Vagina (tissue), 2 donors: ENCODE measurements at regions not wholly inside any gene's neighbourhood (a gene's known extent, or its start where the extent isn't known, plus 50 kb on each side); places are given as distances from the start of the nearest gene placed in this dataset.

Source experiments
- CTCF ChIP-seq, 3 experiments: fragments of 450-650 bp in 2 of 3; fragments of 200-600 bp in 1 of 3; sonication (generic) in 1 of 3; IDR thresholded peaks; one replicate each; pipeline ENCODE4 v1.5.1; 2017 to 2019; ENCODE audit warnings: antibody characterized with exemption in 3 of 3, mild to moderate bottlenecking in 2 of 3, moderate library complexity in 2 of 3
- POLR2A ChIP-seq, 2 donors: fragments of 450-650 bp; IDR thresholded peaks; one replicate each; pipeline ENCODE4 v1.6.1; 2017; ENCODE audit warnings: antibody characterized with exemption in 2 of 2, mild to moderate bottlenecking in 2 of 2, moderate library complexity in 2 of 2
- POLR2AphosphoS5 ChIP-seq, 2 donors: sonication (generic); formaldehyde crosslinking; IDR thresholded peaks; one replicate each; pipeline ENCODE4 v1.9.0; 2017; ENCODE audit warnings: antibody characterized with exemption in 2 of 2, mild to moderate bottlenecking in 2 of 2, low read depth in 1 of 2; ENCODE audit not compliant: insufficient read depth in 1 of 2

- no peak for TF ChIP-seq CTCF (IDR thresholded peaks at IDR 0.05)
- no peak for TF ChIP-seq POLR2A (IDR thresholded peaks at IDR 0.05)
- TF ChIP-seq POLR2AphosphoS5 (IDR thresholded peaks at IDR 0.05; ENCODE audit: insufficient read depth in 1 of 2, low read depth in 1 of 2): no peak
These were observed 679.3 kb downstream of the ZEB2 start for GRCh38 chr2:143840601-143841000.
